AG08396 (cell line): ENCODE measurements at regions not wholly inside any gene's neighbourhood (a gene's known extent, or its start where the extent isn't known, plus 50 kb on each side); places are given as distances from the start of the nearest gene placed in this dataset.
"Not testable (repeated sequence)": the region's sequence is repeated elsewhere in the genome, so short reads cannot be mapped to it uniquely, and the experiment has no call there.

Source experiments
- DNase-seq: peaks from one replicate; pipeline ENCODE4 v3.0.0; 2012; ENCODE audit warnings: low spot score, mixed read lengths

- DNase-seq, result no peak
Observed at GRCh38 chr1:72526926-72527325, 244.6 kb upstream of the NEGR1 start.

GRCh38 chr1:72524021-72524420, 241.7 kb upstream of the NEGR1 start:
- no peak for DNase-seq

GRCh38 chr1:72521659-72522058, 239.3 kb upstream of the NEGR1 start:
- no peak for DNase-seq

- no peak for DNase-seq
Observed at GRCh38 chr1:72516826-72517225, 234.5 kb upstream of the NEGR1 start.

- DNase-seq, result no peak
Observed at GRCh38 chr1:72516264-72516663, 233.9 kb upstream of the NEGR1 start.

- no peak for DNase-seq
Observed at GRCh38 chr1:72498371-72498770, 216.0 kb upstream of the NEGR1 start.

- DNase-seq, result no peak
Observed at GRCh38 chr1:72489801-72490200, 207.5 kb upstream of the NEGR1 start.

- DNase-seq, result no peak
Observed at GRCh38 chr1:72485801-72486200, 203.5 kb upstream of the NEGR1 start.

- DNase-seq, result no peak
Observed at GRCh38 chr1:72483846-72484357, 201.6 kb upstream of the NEGR1 start.

GRCh38 chr1:72482736-72483413, 200.5 kb upstream of the NEGR1 start:
- no peak for DNase-seq

GRCh38 chr1:72481420-72481970, 199.2 kb upstream of the NEGR1 start:
- no peak for DNase-seq

GRCh38 chr1:72466376-72466775, 184.0 kb upstream of the NEGR1 start:
- DNase-seq, result no peak

- DNase-seq, result no peak
Observed at GRCh38 chr1:72462186-72462905, 180.0 kb upstream of the NEGR1 start.

- no peak for DNase-seq
Observed at GRCh38 chr1:72442262-72442661, 159.9 kb upstream of the NEGR1 start.

GRCh38 chr1:72439036-72439435, 156.7 kb upstream of the NEGR1 start:
- no peak for DNase-seq

GRCh38 chr1:72438270-72438669, 155.9 kb upstream of the NEGR1 start:
- no peak for DNase-seq

- DNase-seq, result no peak
Observed at GRCh38 chr1:72435025-72435424, 152.7 kb upstream of the NEGR1 start.

GRCh38 chr1:72434070-72434469, 151.7 kb upstream of the NEGR1 start:
- no peak for DNase-seq

GRCh38 chr1:72433591-72433990, 151.3 kb upstream of the NEGR1 start:
- no peak for DNase-seq

GRCh38 chr1:72432645-72433267, 150.4 kb upstream of the NEGR1 start:
- DNase-seq, result no peak

- DNase-seq, result no peak
Observed at GRCh38 chr1:72431810-72432209, 149.5 kb upstream of the NEGR1 start.

- DNase-seq, result not testable (repeated sequence)
Observed at GRCh38 chr1:72428276-72428675, 145.9 kb upstream of the NEGR1 start.

- no peak for DNase-seq
Observed at GRCh38 chr1:72419229-72419628, 136.9 kb upstream of the NEGR1 start.
